HG03460 (cell line): ENCODE measurements at regions not wholly inside any gene's neighbourhood (a gene's known extent, or its start where the extent isn't known, plus 50 kb on each side); places are given as distances from the start of the nearest gene placed in this dataset.

Experiments used
- ATAC-seq: cut with Tn5 transposase; IDR thresholded peaks from one replicate; pipeline ENCODE4 v1.9.1; 2021; ENCODE audit not compliant: unreplicated experiment

- no peak for ATAC-seq
Observed at GRCh38 chr20:50399917-50400704, 110.1 kb upstream of the PTPN1 start.

- no peak for ATAC-seq
Observed at GRCh38 chr20:50400705-50401586, 109.2 kb upstream of the PTPN1 start.

DNA sequence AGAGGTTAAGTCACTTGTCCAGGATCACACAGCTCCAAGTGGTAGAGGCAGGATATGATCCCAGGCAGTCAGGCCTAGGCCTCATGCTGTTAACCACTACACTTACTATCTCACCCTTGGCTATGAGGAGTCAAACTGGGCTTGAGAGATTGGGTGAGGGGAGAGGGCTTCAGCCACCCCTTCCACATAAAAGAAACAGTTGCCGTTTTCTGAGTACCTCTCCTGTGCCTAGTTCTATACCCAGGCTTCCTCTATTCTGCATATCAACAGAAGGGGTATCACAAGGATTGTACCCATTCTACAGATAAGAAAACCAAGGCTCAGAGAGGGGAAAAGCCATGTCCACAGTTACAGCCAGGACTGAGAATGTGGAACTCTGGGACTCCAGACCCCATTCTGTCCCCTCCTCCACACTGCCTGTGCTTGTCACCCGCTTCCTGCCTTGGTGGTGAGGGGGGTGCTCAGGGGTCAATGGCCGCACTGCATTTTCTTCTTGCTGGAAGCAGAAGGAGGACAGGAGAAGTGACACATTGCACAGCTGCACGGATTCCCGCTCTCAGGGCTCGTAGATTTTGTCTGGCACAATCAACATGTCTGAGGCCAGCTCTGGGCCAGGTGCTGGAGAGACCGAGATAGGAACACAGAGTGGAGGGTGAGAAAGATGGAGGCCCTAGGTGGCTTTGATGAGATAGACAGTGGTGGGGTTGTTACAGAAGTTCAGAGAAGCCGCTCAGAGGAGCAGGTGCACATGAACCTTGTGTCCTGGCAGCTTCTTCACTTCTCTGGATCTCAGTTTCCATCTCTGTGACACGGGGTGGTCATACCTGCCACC, 108.4 kb upstream of the PTPN1 start:
- no peak for ATAC-seq

DNA sequence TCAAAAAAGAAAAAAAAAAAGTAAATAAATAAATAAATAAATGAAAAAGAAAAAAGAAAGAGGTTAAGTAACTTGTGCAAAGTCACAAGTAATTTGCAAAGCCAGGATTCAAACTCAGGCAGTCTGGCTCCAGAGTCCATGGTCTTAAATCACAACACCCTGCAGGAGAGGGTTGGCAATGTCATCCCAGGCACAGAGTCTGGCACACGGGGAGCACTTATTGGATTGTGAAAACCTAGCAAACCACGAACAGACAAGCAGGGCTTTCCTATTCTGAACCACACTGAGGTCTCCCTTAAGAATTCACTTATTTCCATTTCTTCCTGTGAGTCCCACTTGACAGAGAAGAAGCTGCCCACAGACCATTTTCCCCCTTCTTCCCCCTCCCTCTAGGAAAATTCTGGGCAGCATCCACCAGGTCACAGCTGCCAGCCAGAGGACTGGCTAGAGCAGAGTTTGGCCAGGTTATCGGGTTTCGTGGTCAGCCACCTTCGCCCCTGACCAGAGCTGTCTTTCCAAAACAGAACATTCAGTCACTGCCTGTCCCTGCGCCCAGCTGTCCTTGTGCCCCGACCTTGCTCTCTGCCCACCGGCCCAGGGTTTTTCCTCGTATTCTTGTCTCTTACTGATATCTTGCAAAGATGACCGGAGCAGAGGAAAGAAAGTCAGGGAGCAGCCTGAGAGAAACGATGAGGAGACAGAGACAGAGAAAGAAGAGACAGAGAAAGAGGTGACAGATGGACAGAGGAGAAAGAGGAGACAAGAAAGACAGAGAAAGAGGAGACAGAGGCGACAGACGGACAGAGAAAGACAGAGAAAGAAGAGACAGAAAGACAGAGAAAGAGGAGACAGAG, 106.4 kb upstream of the PTPN1 start:
- ATAC-seq, result no peak

DNA sequence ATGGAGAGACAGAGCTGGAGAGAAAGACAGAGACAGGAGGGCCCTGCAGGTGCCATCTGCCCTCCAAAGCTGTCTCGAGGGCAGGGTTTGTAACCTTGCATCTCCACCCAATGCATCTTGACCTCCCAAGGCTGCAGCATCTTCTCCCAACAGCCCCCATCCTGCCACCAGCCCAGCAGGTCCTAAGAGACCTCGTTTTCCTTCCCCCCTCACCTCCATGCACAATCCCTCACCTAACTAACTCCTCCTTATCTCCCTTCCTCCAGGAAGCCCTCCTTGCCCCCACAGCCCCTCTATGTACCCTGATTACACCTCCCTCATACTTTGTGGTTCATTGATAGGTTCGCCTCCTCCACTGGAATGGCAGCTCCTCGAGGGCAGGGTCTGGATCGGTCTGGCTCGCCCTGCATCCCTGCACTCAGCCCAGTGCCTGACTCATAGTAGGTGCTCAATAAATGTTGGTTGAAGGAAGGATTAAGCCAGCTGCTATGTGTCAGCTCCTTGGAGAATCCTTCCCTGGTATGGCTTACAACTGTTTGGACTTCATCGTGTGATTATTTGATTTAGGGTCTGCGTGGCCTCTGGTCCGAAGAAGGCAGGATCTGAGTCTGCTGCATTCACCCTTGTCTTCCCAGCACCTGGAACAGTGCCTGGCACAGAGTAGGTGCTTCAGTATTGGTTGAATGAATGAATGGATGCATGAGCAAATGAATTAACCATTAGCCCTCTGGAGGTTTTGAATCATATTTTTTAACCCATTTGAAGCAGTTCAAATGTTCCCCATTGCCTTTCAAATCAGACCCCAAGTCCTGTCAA, 105.6 kb upstream of the PTPN1 start:
- ATAC-seq, result no peak

DNA sequence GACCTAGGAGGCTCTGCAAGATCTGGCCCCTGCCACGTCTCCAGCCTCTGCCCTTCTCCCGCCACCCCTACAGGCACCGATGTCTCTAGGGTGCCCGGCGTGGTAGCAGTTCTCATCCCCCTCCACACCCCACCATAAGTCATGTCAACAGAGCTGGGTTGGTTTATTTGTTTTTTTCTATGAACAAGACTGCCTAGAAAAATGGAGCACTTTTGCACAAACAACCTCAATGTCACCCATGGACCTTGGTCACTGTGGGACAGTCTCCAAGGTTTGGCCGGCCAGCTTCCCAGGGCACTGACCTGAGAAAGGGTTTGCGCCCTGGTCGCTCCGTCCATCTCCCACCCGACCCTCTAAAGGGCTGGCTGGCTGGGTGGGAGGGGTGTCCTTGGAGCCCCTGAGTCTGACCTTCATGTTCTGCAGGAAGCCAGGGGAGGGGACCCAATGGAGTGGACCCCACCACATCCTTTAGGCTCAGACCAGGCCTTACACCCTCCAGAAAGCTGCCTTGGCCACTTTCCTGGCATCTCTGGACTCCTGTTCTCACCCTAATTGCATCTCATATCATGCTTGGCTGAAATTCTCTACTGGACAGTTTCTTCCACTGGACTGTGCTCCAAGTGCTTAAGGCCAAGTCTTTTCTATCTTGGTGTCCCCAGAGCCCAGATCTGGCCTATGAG, 104.8 kb upstream of the PTPN1 start:
- ATAC-seq, result no peak

- ATAC-seq, result no peak
Observed at GRCh38 chr20:50405915-50406609, 104.1 kb upstream of the PTPN1 start.

DNA sequence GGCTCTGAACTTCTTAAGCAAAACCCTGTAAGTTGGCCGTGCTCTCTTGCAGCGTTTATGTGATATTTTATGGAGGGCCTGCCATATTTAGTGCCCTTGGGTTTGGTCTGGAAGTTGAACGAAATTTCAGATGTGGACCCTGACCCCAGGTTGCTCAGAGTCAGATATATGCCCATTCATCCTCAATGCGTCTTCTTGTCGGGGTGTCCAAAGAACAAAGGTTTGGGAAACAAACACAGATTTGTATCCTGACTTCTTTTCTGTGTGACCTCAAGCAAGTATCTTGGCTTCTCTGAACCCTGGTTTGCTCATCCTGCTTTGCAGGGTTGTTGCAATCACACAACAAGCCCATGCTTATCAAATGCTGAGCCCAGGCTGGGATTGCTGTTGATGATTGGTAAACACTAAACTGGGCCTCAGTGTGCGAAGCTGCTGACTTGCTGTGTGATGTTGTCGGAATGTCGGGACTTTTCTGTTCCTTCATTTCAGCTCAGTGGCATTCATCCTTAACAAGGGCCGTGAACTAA, 103.5 kb upstream of the PTPN1 start:
- no peak for ATAC-seq

GRCh38 chr20:50408526-50409364, 101.4 kb upstream of the PTPN1 start:
- no peak for ATAC-seq

GRCh38 chr20:50409495-50409894, 100.7 kb upstream of the PTPN1 start:
- ATAC-seq, result no peak

DNA sequence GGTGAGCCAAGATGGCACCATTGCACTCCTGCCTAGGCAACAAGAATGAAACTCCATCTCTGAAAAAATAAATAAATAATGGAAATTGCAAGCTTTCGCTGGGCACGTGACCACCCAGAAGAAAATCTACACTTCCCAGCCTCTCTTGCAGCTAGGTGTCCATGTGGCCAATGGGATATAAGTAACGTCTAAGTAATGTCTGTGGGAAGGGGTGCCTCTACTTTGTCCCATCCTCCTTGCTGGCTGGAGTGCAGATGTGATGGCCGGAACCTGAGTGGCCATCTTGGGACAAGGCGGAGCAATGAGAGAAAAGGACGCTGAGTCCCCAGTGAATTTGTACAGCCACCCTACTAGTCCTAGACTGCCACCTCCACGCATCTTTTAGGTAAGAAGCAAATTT, 99.8 kb upstream of the PTPN1 start:
- no peak for ATAC-seq

DNA sequence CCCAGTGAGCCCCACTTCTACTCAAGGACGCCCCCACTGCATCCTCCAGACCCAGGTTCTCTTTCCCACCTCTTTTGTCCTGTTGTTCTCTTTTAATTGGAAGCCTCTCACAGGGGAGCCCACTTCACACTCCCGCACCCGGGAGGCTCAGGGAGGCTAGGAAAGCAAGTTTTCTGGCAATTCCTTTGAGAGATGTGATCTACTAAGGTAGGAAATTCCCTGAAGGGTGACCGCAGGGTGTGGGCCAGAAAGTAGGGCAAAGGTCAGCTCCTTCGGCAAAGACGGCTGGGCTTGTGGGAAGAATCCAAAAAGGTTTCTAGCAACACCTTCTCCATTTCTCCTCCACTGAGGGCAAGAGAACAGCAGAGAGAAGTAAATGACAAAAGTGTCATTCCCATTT, 98.1 kb upstream of the PTPN1 start:
- no peak for ATAC-seq

DNA sequence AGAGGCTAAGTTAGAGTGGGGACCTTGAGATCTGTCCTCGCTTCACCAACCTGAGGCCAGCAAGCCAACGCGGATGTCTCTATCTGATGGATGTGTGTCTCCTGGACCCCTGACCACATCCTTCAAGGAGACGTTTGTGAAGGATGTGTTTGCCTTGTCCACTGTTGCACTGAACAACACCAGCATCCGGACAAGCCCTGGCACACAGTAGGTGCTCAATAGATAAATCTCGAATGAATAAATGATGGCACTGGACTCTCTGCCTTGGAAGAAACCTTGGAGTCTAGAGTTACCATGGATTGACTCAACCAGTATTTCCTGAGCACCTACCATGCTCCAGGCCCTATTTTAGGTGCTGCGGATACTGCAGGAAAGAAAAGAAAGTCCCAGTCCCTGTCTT, 97.7 kb upstream of the PTPN1 start:
- no peak for ATAC-seq

GRCh38 chr20:50413088-50413500, 97.1 kb upstream of the PTPN1 start:
- ATAC-seq, result no peak

GRCh38 chr20:50415021-50415515, 95.1 kb upstream of the PTPN1 start:
- no peak for ATAC-seq

- no peak for ATAC-seq
Observed at GRCh38 chr20:50415516-50416268, 94.5 kb upstream of the PTPN1 start.
